Prostate gland (tissue), 2 donors: ENCODE measurements at regions not wholly inside any gene's neighbourhood (a gene's known extent, or its start where the extent isn't known, plus 50 kb on each side); places are given as distances from the start of the nearest gene placed in this dataset.
"Not testable (repeated sequence)": the region's sequence is repeated elsewhere in the genome, so short reads cannot be mapped to it uniquely, and the experiment has no call there.

Source experiments
- DNase-seq: peaks from one replicate; pipeline ENCODE4 v3.0.0-alpha.2; 2019; ENCODE audit warnings: low spot score
- H3K27ac ChIP-seq, 2 donors: fragments of 200-600 bp; sonication (generic); 2 replicates each; pipeline ENCODE4 v1.5.1; 2017 to 2019
- H3K27me3 ChIP-seq: fragments of 200-600 bp; sonication (generic); replicated peaks from 2 replicates; pipeline ENCODE4 v1.5.1; 2019; ENCODE audit not compliant: insufficient read depth
- H3K36me3 ChIP-seq, 2 donors: fragments of 200-600 bp; sonication (generic); 1 replicate in 1 of 2; 2 replicates in 1 of 2; pipeline versions ENCODE4 v1.5.1 to v1.8.1; 2017 to 2019
- H3K4me1 ChIP-seq: fragments of 200-600 bp; sonication (generic); replicated peaks from 2 replicates; pipeline ENCODE4 v1.5.1; 2019
- H3K4me3 ChIP-seq, 2 donors: fragments of 200-600 bp; sonication (generic); 2 replicates each; pipeline ENCODE4 v1.5.1; 2017 to 2019
- H3K9me3 ChIP-seq: fragments of 200-600 bp; sonication (generic); 2 replicates; pipeline ENCODE4 v1.5.1; 2017
- whole genome bisulfite sequencing: methylation state at CpG from one replicate; pipeline ENCODE4 v1.1.5; 2018; 5-methylcytosine and 5-hydroxymethylcytosine counted together
- intact Hi-C: fragments of 100-400 bp; cut with DNase I; formaldehyde crosslinking; loops from one replicate; pipeline ENCODE4 v1.14.2; 2022

- H3K27me3 ChIP-seq, H3K9me3 ChIP-seq, H3K4me3 ChIP-seq, H3K36me3 ChIP-seq, H3K4me1 ChIP-seq, H3K27ac ChIP-seq, DNase-seq, intact Hi-C loops: not testable (repeated sequence)
- WGBS: 80% methylated on average over 6 of the region's 6 CpGs
These were observed 145.8 kb downstream of the BCL2L11 start for GRCh38 chr2:111266556-111266955.

- intact Hi-C loops, H3K4me1 ChIP-seq, H3K4me3 ChIP-seq, H3K27ac ChIP-seq, H3K36me3 ChIP-seq, DNase-seq, H3K9me3 ChIP-seq, H3K27me3 ChIP-seq: not testable (repeated sequence)
- WGBS: 44% methylated on average over 9 of the region's 14 CpGs
These were observed 146.3 kb downstream of the BCL2L11 start for GRCh38 chr2:111267038-111267437.

DNA sequence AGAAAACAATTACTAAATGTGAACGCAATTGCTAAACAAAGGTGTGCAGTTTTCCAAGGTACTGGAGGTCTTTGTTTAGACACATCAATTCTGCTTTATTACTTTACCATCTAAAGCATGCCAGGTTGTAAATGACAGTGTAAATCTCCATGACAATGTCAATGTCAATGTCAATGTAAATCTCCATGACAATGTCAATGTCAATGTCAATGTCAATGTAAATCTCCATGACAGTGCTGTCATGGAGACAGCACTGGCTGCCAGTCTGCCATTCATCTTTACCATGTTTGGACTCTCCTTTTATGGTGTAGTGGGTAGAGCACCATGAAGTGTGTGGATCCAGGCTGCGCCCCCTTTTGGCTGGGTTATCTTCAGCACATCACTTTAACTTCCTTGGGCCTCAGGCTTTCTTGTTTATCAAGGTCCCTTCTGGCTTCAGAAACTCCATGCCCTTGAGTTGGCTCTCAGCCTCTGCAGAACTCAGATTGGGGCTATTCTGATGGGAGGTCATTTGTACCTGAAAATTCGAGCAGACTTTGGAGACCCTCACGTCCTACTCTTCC lies 149.1 kb downstream of the BCL2L11 start:
- H3K27ac ChIP-seq, H3K36me3 ChIP-seq, DNase-seq, H3K4me3 ChIP-seq, H3K4me1 ChIP-seq, intact Hi-C loops, H3K27me3 ChIP-seq, H3K9me3 ChIP-seq: not testable (repeated sequence)
- WGBS: 90% methylated on average over 2 of the region's 4 CpGs

DNA sequence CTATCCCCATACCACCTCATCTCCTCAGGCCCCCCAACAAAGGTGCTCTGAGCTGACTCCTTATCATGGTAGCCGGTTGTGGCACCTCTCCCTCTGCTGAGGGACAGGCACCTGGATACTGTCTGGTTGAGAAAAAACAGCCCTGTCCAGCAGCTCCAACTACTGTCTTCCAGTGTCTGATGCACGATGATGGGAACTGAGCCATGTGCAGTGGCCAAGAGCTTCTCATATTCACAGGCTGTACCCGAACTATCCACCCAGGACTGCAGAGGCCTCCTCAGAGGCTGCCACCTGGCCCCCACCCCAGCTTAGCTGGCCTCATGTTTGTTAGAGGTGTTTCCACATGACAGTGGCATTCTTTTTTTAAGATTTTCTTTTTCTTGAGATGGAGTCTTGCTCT lies 149.9 kb downstream of the BCL2L11 start:
- 40% methylated on average over 1 of the region's 3 CpGs for WGBS
- H3K27ac ChIP-seq, H3K4me3 ChIP-seq, DNase-seq, H3K9me3 ChIP-seq, intact Hi-C loops, H3K36me3 ChIP-seq, H3K4me1 ChIP-seq, H3K27me3 ChIP-seq: not testable (repeated sequence)

DNA sequence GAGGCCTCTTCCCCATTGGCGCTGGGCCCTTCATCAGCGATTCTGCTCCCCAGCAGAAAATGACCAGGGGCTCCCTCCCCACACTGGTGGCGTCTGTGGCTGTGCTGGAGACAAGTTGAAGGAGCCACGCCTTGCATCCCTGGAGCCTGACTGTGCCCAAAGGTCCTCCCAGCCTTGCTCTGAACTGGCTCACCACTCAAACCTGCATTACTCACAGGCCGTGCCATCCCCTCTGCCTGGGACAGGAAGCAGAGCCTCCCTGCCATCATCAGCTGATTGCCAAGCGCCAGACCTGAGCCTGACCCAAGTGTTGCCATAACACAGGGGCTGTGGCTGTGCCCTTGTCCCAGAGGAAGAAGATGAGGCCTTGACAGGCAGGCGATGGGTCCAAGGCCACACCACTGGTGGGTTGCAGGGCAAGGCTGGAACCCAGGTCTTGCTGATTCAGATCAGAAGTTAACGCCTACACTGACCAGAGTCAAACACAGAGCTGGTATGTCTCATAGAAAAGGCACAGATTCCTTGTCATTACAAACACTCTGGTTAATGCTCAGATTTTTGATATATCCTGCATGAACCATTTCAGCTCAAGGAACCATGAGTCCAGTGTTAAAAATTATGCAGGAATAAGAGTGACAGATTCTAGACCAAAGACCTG lies 151.1 kb downstream of the BCL2L11 start:
- H3K4me3 ChIP-seq, intact Hi-C loops, DNase-seq, H3K36me3 ChIP-seq, H3K27ac ChIP-seq, H3K27me3 ChIP-seq, H3K9me3 ChIP-seq, H3K4me1 ChIP-seq: not testable (repeated sequence)
- WGBS: 88% methylated on average over 4 of the region's 8 CpGs

- DNase-seq, H3K27me3 ChIP-seq, H3K36me3 ChIP-seq, H3K9me3 ChIP-seq, intact Hi-C loops, H3K4me1 ChIP-seq, H3K27ac ChIP-seq, H3K4me3 ChIP-seq: not testable (repeated sequence)
- WGBS: 90% methylated on average over 3 of the region's 7 CpGs
These were observed 152.3 kb downstream of the BCL2L11 start for GRCh38 chr2:111273007-111273406.

GRCh38 chr2:111275047-111275853 lies 154.5 kb downstream of the BCL2L11 start:
- intact Hi-C loops, H3K4me3 ChIP-seq, DNase-seq, H3K27ac ChIP-seq, H3K36me3 ChIP-seq, H3K27me3 ChIP-seq, H3K4me1 ChIP-seq, H3K9me3 ChIP-seq: not testable (repeated sequence)
- 86% methylated on average over 12 of the region's 15 CpGs for WGBS

DNA sequence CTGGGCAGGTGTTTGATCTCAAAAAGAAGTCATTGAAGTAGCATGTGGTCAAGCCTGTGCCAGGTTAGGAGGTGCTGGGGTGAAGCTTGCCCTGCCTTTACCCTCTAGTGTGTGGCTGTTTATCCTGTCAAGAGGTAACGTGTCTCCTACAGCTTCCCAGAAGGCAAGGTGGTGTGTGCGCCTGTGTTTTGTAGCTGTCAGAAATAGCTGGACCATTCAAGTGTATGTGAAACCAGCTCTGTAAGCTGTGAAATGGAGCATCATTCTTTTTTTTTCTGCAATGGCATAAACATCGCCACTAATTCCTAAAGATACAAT lies 155.1 kb downstream of the BCL2L11 start:
- H3K36me3 ChIP-seq, intact Hi-C loops, H3K27me3 ChIP-seq, H3K27ac ChIP-seq, H3K9me3 ChIP-seq, DNase-seq, H3K4me1 ChIP-seq, H3K4me3 ChIP-seq: not testable (repeated sequence)
- WGBS: 94% methylated on average over 2 of the region's 3 CpGs

- H3K4me3 ChIP-seq, H3K36me3 ChIP-seq, DNase-seq, H3K9me3 ChIP-seq, H3K27me3 ChIP-seq, intact Hi-C loops, H3K4me1 ChIP-seq, H3K27ac ChIP-seq: not testable (repeated sequence)
- no CpG with 5 or more reads among the region's 3 CpGs for WGBS
These were observed 157.4 kb downstream of the BCL2L11 start for GRCh38 chr2:111278133-111278532.

- no CpG with 5 or more reads among the region's 6 CpGs for WGBS
- H3K27me3 ChIP-seq, DNase-seq, H3K27ac ChIP-seq, H3K9me3 ChIP-seq, intact Hi-C loops, H3K36me3 ChIP-seq, H3K4me1 ChIP-seq, H3K4me3 ChIP-seq: not testable (repeated sequence)
These were observed 160.1 kb downstream of the BCL2L11 start for GRCh38 chr2:111280709-111281286.

DNA sequence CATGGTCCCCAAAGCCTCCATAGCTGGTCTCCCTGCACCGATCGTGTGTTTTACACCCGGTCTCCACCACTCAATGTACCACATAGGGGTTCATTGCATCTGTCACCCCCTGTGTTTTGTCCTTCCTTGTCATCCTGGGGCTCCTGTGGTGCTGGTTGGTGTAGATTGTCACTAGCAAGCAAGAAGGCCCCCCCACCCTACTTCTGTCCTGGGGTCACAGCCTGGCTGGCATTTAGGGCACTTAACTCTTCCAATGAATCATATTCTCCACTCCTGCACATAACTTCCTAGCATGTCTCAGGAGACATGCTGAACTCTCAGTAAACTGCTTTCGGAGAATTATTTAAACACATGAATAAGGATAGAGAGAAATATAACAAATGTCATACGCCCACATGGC lies 161.4 kb downstream of the BCL2L11 start:
- H3K9me3 ChIP-seq, H3K4me1 ChIP-seq, H3K27ac ChIP-seq, H3K36me3 ChIP-seq, intact Hi-C loops, H3K4me3 ChIP-seq, DNase-seq, H3K27me3 ChIP-seq: not testable (repeated sequence)
- WGBS: no CpG with 5 or more reads among the region's 5 CpGs

- H3K36me3 ChIP-seq, H3K4me3 ChIP-seq, intact Hi-C loops, H3K27me3 ChIP-seq, H3K9me3 ChIP-seq, H3K4me1 ChIP-seq, H3K27ac ChIP-seq: not testable (repeated sequence)
- DNase-seq: peak; percentile 13
- 47% methylated on average over 6 of the region's 9 CpGs for WGBS
These were observed 167.2 kb downstream of the BCL2L11 start for GRCh38 chr2:111287646-111288568.
